Head of caudate nucleus (tissue), 42 donors: ENCODE measurements at regions not wholly inside any gene's neighbourhood (a gene's known extent, or its start where the extent isn't known, plus 50 kb on each side); places are given as distances from the start of the nearest gene placed in this dataset.

Experiments used
- DNase-seq, 42 donors: peaks; one replicate each; pipeline versions ENCODE4 v3.0.0 to v3.0.0-alpha.2; 2020 to 2021; ENCODE audit warnings: mixed read lengths in 7 of 42
- intact Hi-C: fragments of 100-400 bp; cut with DNase I; formaldehyde crosslinking; loops from one replicate; pipeline ENCODE4 v1.15.0; 2022

DNA sequence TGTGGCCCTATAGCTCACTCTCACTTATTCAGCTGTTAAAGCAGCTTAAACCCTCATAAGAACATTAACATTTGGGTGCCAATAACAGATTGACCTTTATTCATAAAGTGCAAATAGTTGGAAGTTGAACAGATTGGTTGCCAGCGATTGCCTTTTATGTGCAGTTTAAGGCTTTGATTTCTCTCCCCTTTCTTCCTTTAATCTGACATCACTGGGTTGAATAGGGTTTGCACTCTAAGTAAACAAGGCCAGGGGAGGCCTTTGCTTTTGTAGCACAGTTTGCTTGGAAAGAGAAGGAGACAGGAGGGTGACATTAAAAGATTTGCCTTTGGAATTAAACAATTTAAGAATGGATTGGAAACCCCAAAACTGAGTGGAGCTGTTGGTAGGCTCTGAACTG, 114.3 kb downstream of the NKX6-1 start:
- no peak for DNase-seq
- intact Hi-C loops: no loop called here

DNA sequence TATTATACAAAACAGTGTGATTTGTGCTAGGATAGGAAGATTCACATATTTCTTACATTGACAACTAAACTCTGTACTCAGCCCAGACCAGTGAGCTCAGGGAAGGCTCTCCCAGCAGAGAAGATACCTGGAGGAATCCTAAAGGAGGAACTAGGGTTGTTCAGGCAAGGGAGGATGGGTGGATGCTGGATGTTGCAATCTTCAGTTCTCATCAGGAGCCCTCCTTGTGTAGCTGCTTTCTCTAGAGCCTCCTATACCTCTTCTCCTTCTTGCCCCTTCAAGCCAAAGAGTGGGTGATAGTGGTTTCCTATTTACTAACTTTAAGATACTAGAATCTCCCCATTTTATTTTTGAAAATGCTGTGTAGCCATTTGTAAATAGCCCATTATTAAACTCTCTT, 117.3 kb downstream of the NKX6-1 start:
- intact Hi-C loops: no loop called here
- DNase-seq: no peak

DNA sequence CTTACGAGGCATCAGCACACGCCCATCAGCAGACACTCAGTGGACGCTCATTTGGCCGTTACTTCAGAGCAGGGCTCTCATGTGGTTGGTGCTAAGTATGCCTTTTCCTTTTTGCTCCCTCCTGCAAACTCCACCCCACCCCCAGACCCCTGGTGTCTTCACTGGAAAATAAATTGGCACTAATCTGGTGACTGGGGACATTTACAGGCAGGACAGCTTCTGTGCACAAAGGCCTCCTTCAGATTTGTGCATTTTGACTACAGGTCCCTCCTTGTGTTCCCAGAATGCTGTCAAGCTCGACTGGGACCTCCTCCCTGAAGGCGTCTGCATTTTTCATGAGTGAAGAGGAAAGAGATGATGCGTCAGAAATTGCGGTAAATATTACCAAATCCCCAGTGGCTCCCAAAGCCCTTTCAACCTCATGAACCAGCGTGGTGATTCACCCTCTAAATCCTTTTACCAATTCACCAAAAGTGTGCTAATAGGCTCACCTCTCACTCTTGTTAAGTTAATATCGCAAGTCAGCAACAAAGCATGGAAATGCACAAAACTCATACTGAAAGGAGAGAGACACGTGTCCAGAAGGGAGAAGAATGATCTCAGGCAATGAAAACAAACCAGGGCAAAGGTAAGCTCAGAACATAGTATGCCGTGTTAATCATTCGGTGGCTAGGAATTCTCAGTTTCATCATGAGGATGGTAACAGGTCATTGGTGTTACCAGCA, 119.0 kb downstream of the NKX6-1 start:
- intact Hi-C loops: no loop called here
- DNase-seq: peak in 1 of 42 donors; percentile 37

- no peak for DNase-seq
- intact Hi-C loops: no loop called here
These were observed 120.1 kb downstream of the NKX6-1 start for GRCh38 chr4:84378983-84379382.

DNA sequence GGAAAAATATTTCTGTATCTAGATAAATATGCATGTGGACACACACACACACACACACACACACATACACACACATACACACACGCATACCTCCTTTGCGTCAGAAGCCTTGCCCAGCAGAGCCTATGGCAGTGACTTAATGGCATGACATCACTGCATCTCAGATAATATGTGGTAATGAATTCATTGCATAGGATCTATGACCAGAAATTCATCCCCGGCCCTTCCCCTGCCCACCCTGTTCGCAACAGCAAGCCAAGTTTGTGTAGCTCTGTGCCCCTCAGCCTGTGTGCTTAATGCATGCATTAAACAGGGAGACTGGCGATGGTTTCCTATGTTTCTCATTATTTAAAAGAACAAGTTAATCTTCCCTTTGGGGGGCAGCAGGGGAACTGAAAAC, 120.7 kb downstream of the NKX6-1 start:
- DNase-seq: no peak
- intact Hi-C loops: no loop called here

DNA sequence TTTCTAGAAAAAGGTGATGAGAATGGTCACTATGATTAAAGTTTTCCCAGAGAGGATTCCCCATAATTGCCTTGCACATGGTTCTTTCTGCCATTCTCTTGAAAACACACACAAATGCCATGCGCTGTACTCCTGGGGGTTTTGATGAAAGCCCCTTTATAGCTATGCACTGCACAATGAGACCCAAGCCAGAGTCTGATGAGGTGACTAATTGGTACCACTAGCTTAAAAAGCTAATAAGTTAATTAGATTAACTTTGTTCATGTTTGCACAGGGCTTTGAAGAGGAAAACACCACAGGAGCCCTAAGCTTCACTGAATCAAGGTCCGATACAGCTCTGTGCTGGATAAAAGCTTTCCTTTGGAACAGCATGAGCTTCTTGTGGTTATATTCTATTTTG, 132.2 kb downstream of the NKX6-1 start:
- intact Hi-C loops: no loop called here
- DNase-seq: no peak

DNA sequence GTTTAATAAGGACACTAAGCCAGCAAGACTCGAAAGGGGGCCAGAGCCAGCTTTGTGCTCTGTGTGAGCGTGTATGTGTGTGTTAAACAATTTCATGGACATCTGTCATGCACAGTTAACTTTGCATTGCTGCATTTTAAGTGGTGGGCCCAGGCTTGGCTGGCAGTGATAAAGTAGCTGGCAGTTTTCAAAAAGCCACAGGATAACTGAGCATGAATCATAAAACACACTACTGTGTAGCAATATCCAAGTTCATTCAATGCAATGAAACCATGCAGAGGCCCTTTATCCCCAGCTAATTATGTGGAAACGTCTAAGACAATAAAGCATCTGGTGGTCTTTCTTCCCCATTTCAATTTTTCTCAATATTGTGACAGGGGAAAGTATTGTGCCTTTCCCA, 132.9 kb downstream of the NKX6-1 start:
- no peak for DNase-seq
- intact Hi-C loops: no loop called here

DNA sequence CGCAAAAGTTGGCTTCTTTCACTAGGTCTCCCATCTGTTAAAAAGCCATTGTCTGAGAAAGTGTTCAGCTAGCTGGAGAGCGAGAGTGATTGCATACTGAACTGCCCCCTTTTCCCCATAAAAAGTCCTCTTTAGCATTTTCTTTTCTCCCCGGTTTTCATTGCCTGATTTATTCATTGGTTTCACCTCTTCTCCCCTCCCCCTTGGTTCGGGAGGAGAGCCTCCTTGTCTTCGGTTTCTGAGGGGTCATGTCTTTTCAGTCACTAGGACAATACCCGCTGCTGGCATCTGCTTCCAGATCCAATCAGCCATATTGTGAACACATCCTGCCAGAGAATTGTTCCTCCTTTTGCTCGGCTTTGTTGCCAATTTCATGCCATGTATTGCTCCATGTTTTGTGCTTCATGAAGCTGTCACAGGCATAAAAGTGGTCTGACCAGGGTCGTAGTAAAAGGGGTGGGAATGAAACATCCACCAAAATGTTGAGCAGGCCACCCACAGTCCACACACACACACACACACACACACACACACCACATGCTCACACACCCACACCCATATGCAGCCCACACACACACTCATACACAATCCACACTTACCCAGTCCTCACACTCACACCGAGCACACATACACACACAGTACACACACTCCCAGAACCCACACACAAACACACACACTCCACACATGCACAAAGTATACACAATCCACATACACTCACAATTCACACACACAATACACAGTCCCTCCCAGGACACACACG, 136.0 kb downstream of the NKX6-1 start:
- intact Hi-C loops: no loop called here
- DNase-seq: no peak

- DNase-seq: no peak
- intact Hi-C loops: no loop called here
These were observed 156.9 kb downstream of the NKX6-1 start for GRCh38 chr4:84342161-84342560.

DNA sequence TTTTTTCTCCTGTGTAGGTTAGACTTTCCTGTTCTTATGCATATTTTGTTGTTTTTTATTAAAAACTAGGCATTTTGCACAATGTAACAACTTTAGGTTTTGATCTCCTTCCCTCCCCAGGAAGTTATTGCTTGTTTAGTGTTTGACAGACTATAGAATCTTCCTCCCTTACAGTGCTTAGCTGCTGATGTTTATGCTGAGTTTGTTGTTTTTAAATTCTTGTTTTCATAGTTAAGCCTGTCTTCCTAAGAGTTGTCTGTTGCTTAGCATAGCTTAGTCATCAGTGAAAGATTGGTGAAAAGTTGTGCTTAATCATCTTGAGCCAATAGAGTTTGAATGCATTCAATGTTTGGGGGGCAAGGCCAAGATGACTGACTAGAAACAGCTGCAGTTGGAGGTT, 157.5 kb downstream of the NKX6-1 start:
- no peak for DNase-seq

GRCh38 chr4:84338367-84338766, 160.7 kb downstream of the NKX6-1 start:
- intact Hi-C loops: no loop called here
- DNase-seq: no peak

More for the DNA sequence above, 157.5 kb downstream of the NKX6-1 start:
- intact Hi-C loops: no loop called here

DNA sequence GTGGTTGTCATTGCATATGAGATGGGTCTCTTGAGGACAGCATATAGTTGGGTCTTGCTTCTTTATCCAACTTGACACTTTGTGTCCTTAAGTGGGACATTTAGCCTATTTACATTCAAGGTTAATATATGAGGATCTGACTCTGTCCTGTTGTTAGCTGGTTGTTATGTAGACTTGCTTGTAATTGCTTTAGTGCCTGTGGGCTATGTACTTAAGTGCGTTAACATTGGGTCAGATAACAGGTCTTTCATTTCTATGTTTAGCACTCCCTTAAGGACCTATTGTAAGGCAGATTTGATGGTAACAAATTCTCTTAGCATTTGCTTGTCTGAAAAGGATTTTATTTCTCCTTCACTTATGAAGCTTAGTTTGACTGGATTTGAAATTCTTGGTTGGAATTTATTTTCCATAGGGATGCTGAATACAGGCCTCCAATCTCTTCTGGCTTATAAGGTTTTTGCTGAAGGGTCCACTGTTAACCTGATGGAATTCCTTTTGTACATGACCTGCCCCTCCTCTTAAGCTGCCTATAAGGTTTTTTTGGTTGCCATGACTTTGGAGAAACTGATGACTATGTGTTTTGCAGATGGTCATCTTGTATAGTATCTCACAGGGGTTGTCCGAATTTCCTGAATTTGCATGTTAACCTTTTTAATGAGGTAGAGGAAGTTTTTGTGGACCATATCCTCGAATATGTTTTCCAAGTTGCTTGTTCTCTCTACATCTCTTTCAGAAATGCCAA, 162.0 kb downstream of the NKX6-1 start:
- no peak for DNase-seq
- intact Hi-C loops: no loop called here

GRCh38 chr4:84327526-84327925, 171.6 kb downstream of the NKX6-1 start:
- no peak for DNase-seq
- intact Hi-C loops: no loop called here

- intact Hi-C loops: no loop called here
- no peak for DNase-seq
These were observed 173.5 kb downstream of the NKX6-1 start for GRCh38 chr4:84325625-84326024.

- DNase-seq: peak in 18 of 42 donors; percentile 1 to 43 (median 13)
- intact Hi-C loops: no loop called here
These were observed 174.5 kb downstream of the NKX6-1 start for GRCh38 chr4:84324303-84325245.

DNA sequence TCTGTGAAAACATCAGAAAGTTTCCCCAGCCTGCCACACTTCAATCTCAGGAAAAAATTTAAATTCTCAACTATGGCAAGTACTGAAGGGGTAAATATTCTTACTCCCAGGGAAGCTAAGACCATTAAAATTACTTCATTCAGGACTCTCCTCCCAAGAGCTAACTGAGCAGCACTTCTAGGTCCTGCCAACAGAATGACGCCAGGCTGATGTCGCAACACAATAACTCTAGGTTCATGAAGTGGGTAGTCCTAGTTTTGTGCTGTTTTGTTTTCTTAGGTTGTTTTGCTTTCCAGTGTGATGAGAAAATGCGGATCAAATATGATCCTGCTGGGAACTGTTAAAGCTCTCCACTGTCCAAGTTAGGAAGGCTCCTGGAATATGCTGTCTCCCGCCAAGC, 180.0 kb downstream of the NKX6-1 start:
- intact Hi-C loops: no loop called here
- peak in 1 of 42 donors; percentile 1 for DNase-seq

DNA sequence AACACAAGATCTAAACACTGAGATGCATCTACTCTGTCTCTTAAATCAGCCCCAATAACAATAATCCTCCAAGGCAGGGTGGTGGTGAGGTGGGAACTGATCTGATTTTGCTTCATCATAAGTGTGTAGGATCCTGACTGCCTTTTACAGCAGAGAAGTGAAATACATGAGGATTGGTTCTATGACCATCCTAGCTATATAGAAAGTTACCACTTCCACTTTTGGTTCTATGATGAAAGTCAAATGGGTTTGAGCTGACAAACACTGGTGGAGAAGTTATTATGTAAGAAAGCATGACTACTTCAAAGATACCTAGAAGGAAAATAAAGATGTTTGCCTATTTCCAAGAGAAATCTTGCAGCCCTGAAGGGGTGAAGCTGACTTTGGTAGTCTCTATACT, 181.6 kb downstream of the NKX6-1 start:
- DNase-seq: no peak
- intact Hi-C loops: no loop called here

- intact Hi-C loops: no loop called here
- no peak for DNase-seq
These were observed 186.6 kb downstream of the NKX6-1 start for GRCh38 chr4:84312426-84313012.

- intact Hi-C loops: no loop called here
- DNase-seq: no peak
These were observed 189.9 kb downstream of the NKX6-1 start for GRCh38 chr4:84309191-84309590.
